Activated T-helper 2 cell treated with anti-CD3 and anti-CD28 coated beads, Interferon-gamma antibody, Interleukin-2, Interleukin-4, amounts not matched to agents 10 μg/mL and 5 μg/mL and 100 μg/mL, durations not matched to agents 14 hours and 24 hours and 36 hours (primary cell): ENCODE measurements at regions not wholly inside any gene's neighbourhood (a gene's known extent, or its start where the extent isn't known, plus 50 kb on each side); places are given as distances from the start of the nearest gene placed in this dataset.

Experiments used
- DNase-seq: peaks from one replicate; pipeline ENCODE4 v3.0.0; 2021; ENCODE audit warnings: low spot score
- H3K27ac Mint-ChIP-seq: one replicate; pipeline ENCODE4 v1.8.0; 2021; ENCODE audit warnings: mixed read lengths
- H3K27me3 Mint-ChIP-seq: one replicate; pipeline ENCODE4 v1.8.0; 2021; ENCODE audit warnings: low read depth, mixed read lengths
- H3K36me3 Mint-ChIP-seq: one replicate; pipeline ENCODE4 v1.8.0; 2021; ENCODE audit warnings: low read depth, mixed read lengths
- H3K4me1 Mint-ChIP-seq: one replicate; pipeline ENCODE4 v1.8.0; 2021; ENCODE audit warnings: low read depth, mixed read lengths
- H3K4me3 Mint-ChIP-seq: one replicate; pipeline ENCODE4 v1.8.0; 2021; ENCODE audit warnings: low read depth, mild to moderate bottlenecking, moderate library complexity, mixed read lengths
- H3K9me3 Mint-ChIP-seq: one replicate; pipeline ENCODE4 v1.8.0; 2021; ENCODE audit warnings: mixed read lengths
- intact Hi-C: fragments of 100-400 bp; cut with micrococcal nuclease; formaldehyde crosslinking; loops from one replicate; pipeline ENCODE4 v1.15.1; 2023

- Mint-ChIP-seq H3K36me3 (no peaks in the 10 kb centered on the region), H3K9me3 (no peaks in the 10 kb centered on the region), H3K4me3 (no peak overlapping the region), H3K27me3 (peaks cover 14% of the 10 kb centered on the region), H3K4me1 (peaks cover 2% of the 10 kb centered on the region), H3K27ac (no peak overlapping the region)
- DNase-seq: no peak
- intact Hi-C loops: no loop called here
Measured at GRCh38 chr4:81375745-81376144, 96.0 kb downstream of the RASGEF1B start.

- Mint-ChIP-seq H3K9me3 (no peaks in the 10 kb centered on the region), H3K4me3 (no peak overlapping the region), H3K27ac (no peak overlapping the region), H3K27me3 (peaks cover 13% of the 10 kb centered on the region), H3K36me3 (no peaks in the 10 kb centered on the region), H3K4me1 (peaks cover 2% of the 10 kb centered on the region)
- intact Hi-C loops: no loop called here
- DNase-seq: no peak
Measured at GRCh38 chr4:81369886-81370285, 101.8 kb downstream of the RASGEF1B start.

- intact Hi-C loops: no loop called here
- Mint-ChIP-seq H3K27ac (no peak overlapping the region), H3K9me3 (no peaks in the 10 kb centered on the region), H3K36me3 (no peaks in the 10 kb centered on the region), H3K4me3 (no peak overlapping the region), H3K27me3 (peaks cover 5% of the 10 kb centered on the region), H3K4me1 (no peaks in the 10 kb centered on the region)
- no peak for DNase-seq
Measured at GRCh38 chr4:81366779-81367178, 104.9 kb downstream of the RASGEF1B start.

GRCh38 chr4:81360737-81361136 is 111.0 kb downstream of the RASGEF1B start:
- Mint-ChIP-seq H3K27ac (no peak overlapping the region), H3K9me3 (no peaks in the 10 kb centered on the region), H3K36me3 (no peaks in the 10 kb centered on the region), H3K4me1 (no peaks in the 10 kb centered on the region), H3K4me3 (no peak overlapping the region), H3K27me3 (peaks cover 2% of the 10 kb centered on the region)
- intact Hi-C loops: no loop called here
- no peak for DNase-seq

GRCh38 chr4:81359207-81359606 is 112.5 kb downstream of the RASGEF1B start:
- no peak overlapping the region for H3K4me3 Mint-ChIP-seq

GRCh38 chr4:81358154-81358553 is 113.6 kb downstream of the RASGEF1B start:
- H3K27me3 Mint-ChIP-seq: peaks cover 2% of the 10 kb centered on the region
- H3K4me1 Mint-ChIP-seq: no peaks in the 10 kb centered on the region
- no peaks in the 10 kb centered on the region for H3K36me3 Mint-ChIP-seq
- H3K27ac Mint-ChIP-seq: no peak overlapping the region
- H3K9me3 Mint-ChIP-seq: no peaks in the 10 kb centered on the region
- intact Hi-C loops: no loop called here
- no peak overlapping the region for H3K4me3 Mint-ChIP-seq
- DNase-seq: no peak

More at GRCh38 chr4:81359207-81359606, 112.5 kb downstream of the RASGEF1B start:
- Mint-ChIP-seq H3K4me1 (no peaks in the 10 kb centered on the region), H3K27ac (no peak overlapping the region), H3K27me3 (peaks cover 2% of the 10 kb centered on the region), H3K36me3 (no peaks in the 10 kb centered on the region), H3K9me3 (no peaks in the 10 kb centered on the region)
- intact Hi-C loops: no loop called here
- no peak for DNase-seq

GRCh38 chr4:81356621-81357020 is 115.1 kb downstream of the RASGEF1B start:
- Mint-ChIP-seq H3K4me1 (no peaks in the 10 kb centered on the region), H3K4me3 (no peak overlapping the region), H3K36me3 (no peaks in the 10 kb centered on the region), H3K27ac (no peak overlapping the region), H3K9me3 (no peaks in the 10 kb centered on the region), H3K27me3 (peaks cover 2% of the 10 kb centered on the region)
- intact Hi-C loops: no loop called here
- DNase-seq: no peak

GRCh38 chr4:81355136-81355535 is 116.6 kb downstream of the RASGEF1B start:
- intact Hi-C loops: no loop called here
- no peaks in the 10 kb centered on the region for H3K4me1 Mint-ChIP-seq
- H3K27ac Mint-ChIP-seq: no peak overlapping the region
- DNase-seq: no peak
- peaks cover 2% of the 10 kb centered on the region for H3K27me3 Mint-ChIP-seq
- H3K4me3 Mint-ChIP-seq: no peak overlapping the region
- no peaks in the 10 kb centered on the region for H3K9me3 Mint-ChIP-seq
- H3K36me3 Mint-ChIP-seq: no peaks in the 10 kb centered on the region

GRCh38 chr4:81353861-81354260 is 117.8 kb downstream of the RASGEF1B start:
- intact Hi-C loops: no loop called here
- no peaks in the 10 kb centered on the region for H3K36me3 Mint-ChIP-seq
- H3K9me3 Mint-ChIP-seq: no peaks in the 10 kb centered on the region
- no peak overlapping the region for H3K4me3 Mint-ChIP-seq
- peaks cover 2% of the 10 kb centered on the region for H3K27me3 Mint-ChIP-seq
- H3K4me1 Mint-ChIP-seq: no peaks in the 10 kb centered on the region
- DNase-seq: no peak
- no peak overlapping the region for H3K27ac Mint-ChIP-seq

GRCh38 chr4:81352446-81352835 is 119.3 kb downstream of the RASGEF1B start:
- no peaks in the 10 kb centered on the region for H3K9me3 Mint-ChIP-seq
- H3K27me3 Mint-ChIP-seq: peaks cover 2% of the 10 kb centered on the region
- H3K4me3 Mint-ChIP-seq: no peak overlapping the region
- H3K27ac Mint-ChIP-seq: no peak overlapping the region
- intact Hi-C loops: no loop called here
- DNase-seq: no peak
- H3K4me1 Mint-ChIP-seq: no peaks in the 10 kb centered on the region
- no peaks in the 10 kb centered on the region for H3K36me3 Mint-ChIP-seq

- no peaks in the 10 kb centered on the region for H3K36me3 Mint-ChIP-seq
- peaks cover 2% of the 10 kb centered on the region for H3K27me3 Mint-ChIP-seq
- no peak overlapping the region for H3K27ac Mint-ChIP-seq
- H3K4me1 Mint-ChIP-seq: no peaks in the 10 kb centered on the region
- intact Hi-C loops: loop anchor here (1.0 kb wide), 1 partner anchor 283 kb away; no protein-coding TSS in a partner anchor
- peak; percentile 24 for DNase-seq
- H3K9me3 Mint-ChIP-seq: no peaks in the 10 kb centered on the region
- H3K4me3 Mint-ChIP-seq: no peak overlapping the region
Measured at GRCh38 chr4:81351654-81352445, 119.9 kb downstream of the RASGEF1B start.

- intact Hi-C loops: no loop called here
Measured at GRCh38 chr4:81350040-81350439, 121.7 kb downstream of the RASGEF1B start.

GRCh38 chr4:81348778-81349094 is 123.0 kb downstream of the RASGEF1B start:
- no peaks in the 10 kb centered on the region for H3K9me3 Mint-ChIP-seq
- intact Hi-C loops: no loop called here
- H3K4me3 Mint-ChIP-seq: no peak overlapping the region
- H3K4me1 Mint-ChIP-seq: no peaks in the 10 kb centered on the region
- H3K27ac Mint-ChIP-seq: no peak overlapping the region
- no peaks in the 10 kb centered on the region for H3K27me3 Mint-ChIP-seq
- no peak for DNase-seq
- H3K36me3 Mint-ChIP-seq: no peaks in the 10 kb centered on the region

More at GRCh38 chr4:81350040-81350439, 121.7 kb downstream of the RASGEF1B start:
- Mint-ChIP-seq H3K27ac (no peak overlapping the region), H3K4me1 (no peaks in the 10 kb centered on the region), H3K36me3 (no peaks in the 10 kb centered on the region), H3K4me3 (no peak overlapping the region), H3K27me3 (no peaks in the 10 kb centered on the region), H3K9me3 (no peaks in the 10 kb centered on the region)
- DNase-seq: no peak
